Upper lobe of left lung (tissue), 4 donors: ENCODE measurements at regions not wholly inside any gene's neighbourhood (a gene's known extent, or its start where the extent isn't known, plus 50 kb on each side); places are given as distances from the start of the nearest gene placed in this dataset.

Source experiments
- EP300 ChIP-seq, 4 donors: sonication (generic); formaldehyde crosslinking; IDR thresholded peaks; one replicate each; pipeline ENCODE4 v1.5.1; 2017; ENCODE audit warnings: antibody characterized with exemption in 4 of 4, control low read depth in 2 of 4
- POLR2A ChIP-seq, 4 donors: fragments of 450-650 bp; IDR thresholded peaks; one replicate each; pipeline ENCODE4 v1.5.1; 2016 to 2017; ENCODE audit warnings: antibody characterized with exemption in 4 of 4, mild to moderate bottlenecking in 2 of 4
- POLR2AphosphoS5 ChIP-seq, 2 donors: sonication (generic); formaldehyde crosslinking; IDR thresholded peaks; one replicate each; pipeline ENCODE4 v1.5.1; 2017; ENCODE audit warnings: antibody characterized with exemption in 2 of 2
- TF ChIP-seq, protein P1 (sequence below), 6 experiments: fragments of 450-650 bp in 4 of 6; fragments of 200-600 bp in 2 of 6; sonication (generic) in 2 of 6; IDR thresholded peaks; one replicate each; pipeline ENCODE4 v1.5.1; 2016 to 2019; ENCODE audit warnings: antibody characterized with exemption in 6 of 6

DNA sequence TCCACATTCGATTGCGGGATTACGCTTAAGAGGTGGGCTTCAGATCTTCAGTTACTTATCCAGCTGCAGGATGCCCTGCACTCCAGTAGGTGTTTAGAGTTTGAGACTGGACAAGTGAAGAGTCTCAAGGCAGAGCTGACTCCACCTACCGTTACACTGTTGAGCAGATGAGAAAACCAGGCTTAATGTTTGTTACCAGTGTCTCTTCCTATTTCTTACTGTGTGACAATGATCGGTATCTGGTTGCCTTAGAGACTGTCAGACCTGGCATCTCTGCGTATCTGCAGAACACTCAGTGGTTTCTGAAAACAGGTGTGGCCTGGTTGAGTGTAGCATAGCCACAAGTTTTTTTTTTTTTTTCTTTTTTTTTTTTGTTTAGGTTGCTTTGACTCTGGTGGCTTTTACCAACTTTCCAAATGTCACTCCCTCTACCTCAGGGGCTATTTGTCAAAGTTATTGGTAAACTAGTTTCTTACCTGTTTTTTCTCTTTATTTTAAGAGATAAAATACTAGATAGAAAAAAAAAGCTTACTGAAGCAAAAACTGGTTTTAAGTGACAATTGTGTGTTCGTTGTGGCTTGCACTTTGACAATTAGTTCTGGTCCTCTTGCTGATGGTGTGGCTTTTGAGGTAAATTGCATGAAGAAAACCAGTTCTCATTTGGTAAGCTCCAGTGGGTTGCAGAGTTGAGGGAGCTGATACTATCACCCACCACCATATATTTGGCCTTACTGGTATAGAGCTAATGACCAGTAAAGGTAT is 284.8 kb downstream of the ETS1 start:
- peak in 1 of 4 donors; percentile 65 for TF ChIP-seq POLR2A (IDR thresholded peaks at IDR 0.05)
- TF ChIP-seq, protein P1, sequence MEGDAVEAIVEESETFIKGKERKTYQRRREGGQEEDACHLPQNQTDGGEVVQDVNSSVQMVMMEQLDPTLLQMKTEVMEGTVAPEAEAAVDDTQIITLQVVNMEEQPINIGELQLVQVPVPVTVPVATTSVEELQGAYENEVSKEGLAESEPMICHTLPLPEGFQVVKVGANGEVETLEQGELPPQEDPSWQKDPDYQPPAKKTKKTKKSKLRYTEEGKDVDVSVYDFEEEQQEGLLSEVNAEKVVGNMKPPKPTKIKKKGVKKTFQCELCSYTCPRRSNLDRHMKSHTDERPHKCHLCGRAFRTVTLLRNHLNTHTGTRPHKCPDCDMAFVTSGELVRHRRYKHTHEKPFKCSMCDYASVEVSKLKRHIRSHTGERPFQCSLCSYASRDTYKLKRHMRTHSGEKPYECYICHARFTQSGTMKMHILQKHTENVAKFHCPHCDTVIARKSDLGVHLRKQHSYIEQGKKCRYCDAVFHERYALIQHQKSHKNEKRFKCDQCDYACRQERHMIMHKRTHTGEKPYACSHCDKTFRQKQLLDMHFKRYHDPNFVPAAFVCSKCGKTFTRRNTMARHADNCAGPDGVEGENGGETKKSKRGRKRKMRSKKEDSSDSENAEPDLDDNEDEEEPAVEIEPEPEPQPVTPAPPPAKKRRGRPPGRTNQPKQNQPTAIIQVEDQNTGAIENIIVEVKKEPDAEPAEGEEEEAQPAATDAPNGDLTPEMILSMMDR (IDR thresholded peaks at IDR 0.05) = no peak
- TF ChIP-seq POLR2AphosphoS5 (IDR thresholded peaks at IDR 0.05) = no peak
- TF ChIP-seq EP300 (IDR thresholded peaks at IDR 0.05) = no peak
